Stomach smooth muscle (tissue), 2 donors: ENCODE measurements at regions not wholly inside any gene's neighbourhood (a gene's known extent, or its start where the extent isn't known, plus 50 kb on each side); places are given as distances from the start of the nearest gene placed in this dataset.

ENCODE experiments used
- H3K27ac ChIP-seq: one replicate; pipeline ENCODE4 v1.7.0; 2013; ENCODE audit warnings: mild to moderate bottlenecking, low read length, inconsistent platforms
- H3K27me3 ChIP-seq, 2 donors: one replicate each; pipeline ENCODE4 v1.7.0; 2013; ENCODE audit warnings: low read length in 2 of 2; ENCODE audit not compliant: insufficient read depth in 2 of 2, control insufficient read depth in 1 of 2
- H3K36me3 ChIP-seq, 2 donors: one replicate each; pipeline ENCODE4 v1.7.0; 2013; ENCODE audit warnings: low read length in 2 of 2; ENCODE audit not compliant: control insufficient read depth in 2 of 2, insufficient read depth in 2 of 2
- H3K4me1 ChIP-seq: one replicate; pipeline ENCODE4 v1.7.0; 2013; ENCODE audit warnings: low read length; ENCODE audit not compliant: control insufficient read depth, insufficient read depth
- H3K4me3 ChIP-seq, 2 donors: one replicate each; pipeline ENCODE4 v1.7.0; 2013; ENCODE audit warnings: low read length in 2 of 2
- H3K9ac ChIP-seq, 2 donors: one replicate each; pipeline ENCODE4 v1.7.0; 2013; ENCODE audit warnings: low read length in 2 of 2, mild to moderate bottlenecking in 1 of 2
- H3K9me3 ChIP-seq, 2 donors: one replicate each; pipeline ENCODE4 v1.7.0; 2013; ENCODE audit warnings: low read length in 2 of 2; ENCODE audit not compliant: control insufficient read depth in 2 of 2
- donor health status: healthy.
- donor health status: Pancreatic carcinoma.

GRCh38 chr4:45910511-45910910, 213.3 kb downstream of the GABRG1 start:
- no peaks in the 10 kb centered on the region for H3K4me1 ChIP-seq
- H3K36me3 ChIP-seq, result no peaks in the 10 kb centered on the region
- H3K9me3 ChIP-seq, result no peaks in the 10 kb centered on the region
- no peak overlapping the region for H3K27ac ChIP-seq
- H3K9ac ChIP-seq, result no peak overlapping the region
- no peak overlapping the region for H3K4me3 ChIP-seq
- no peaks in the 10 kb centered on the region for H3K27me3 ChIP-seq

- Histone ChIP-seq H3K9me3 (no peaks in the 10 kb centered on the region), H3K27me3 (no peaks in the 10 kb centered on the region), H3K4me1 (no peaks in the 10 kb centered on the region), H3K36me3 (no peaks in the 10 kb centered on the region), H3K4me3 (no peak overlapping the region), H3K27ac (no peak overlapping the region), H3K9ac (no peak overlapping the region)
Measured at GRCh38 chr4:45897946-45898585, 225.8 kb downstream of the GABRG1 start.

- no peak overlapping the region for H3K9ac ChIP-seq
- peaks cover 0 to 5% of the 10 kb centered on the region in 2 donors for H3K9me3 ChIP-seq
- H3K27ac ChIP-seq, result no peak overlapping the region
- no peak overlapping the region for H3K4me3 ChIP-seq
- H3K27me3 ChIP-seq, result no peaks in the 10 kb centered on the region
- no peaks in the 10 kb centered on the region for H3K4me1 ChIP-seq
- H3K36me3 ChIP-seq, result no peaks in the 10 kb centered on the region
Measured at GRCh38 chr4:45883421-45883820, 240.4 kb downstream of the GABRG1 start.

- H3K36me3 ChIP-seq, result no peaks in the 10 kb centered on the region
- H3K9me3 ChIP-seq, result no peaks in the 10 kb centered on the region
- H3K27me3 ChIP-seq, result no peaks in the 10 kb centered on the region
- no peaks in the 10 kb centered on the region for H3K4me1 ChIP-seq
- H3K4me3 ChIP-seq, result no peak overlapping the region
- H3K27ac ChIP-seq, result no peak overlapping the region
- no peak overlapping the region for H3K9ac ChIP-seq
Measured at GRCh38 chr4:45876235-45876890, 247.5 kb downstream of the GABRG1 start.

GRCh38 chr4:45869184-45869583, 254.7 kb downstream of the GABRG1 start:
- no peaks in the 10 kb centered on the region for H3K36me3 ChIP-seq
- no peak overlapping the region for H3K27ac ChIP-seq
- no peaks in the 10 kb centered on the region for H3K4me1 ChIP-seq
- no peaks in the 10 kb centered on the region for H3K9me3 ChIP-seq
- H3K27me3 ChIP-seq, result no peaks in the 10 kb centered on the region
- H3K4me3 ChIP-seq, result no peak overlapping the region
- no peak overlapping the region for H3K9ac ChIP-seq

- no peak overlapping the region for H3K27ac ChIP-seq
- H3K9me3 ChIP-seq, result no peaks in the 10 kb centered on the region
- H3K4me3 ChIP-seq, result no peak overlapping the region
- no peaks in the 10 kb centered on the region for H3K4me1 ChIP-seq
- no peaks in the 10 kb centered on the region for H3K27me3 ChIP-seq
- no peaks in the 10 kb centered on the region for H3K36me3 ChIP-seq
- H3K9ac ChIP-seq, result no peak overlapping the region
Measured at GRCh38 chr4:45865781-45866180, 258.1 kb downstream of the GABRG1 start.

GRCh38 chr4:45855857-45856256, 268.0 kb downstream of the GABRG1 start:
- no peak overlapping the region for H3K9ac ChIP-seq
- H3K27ac ChIP-seq, result no peak overlapping the region
- H3K9me3 ChIP-seq, result no peaks in the 10 kb centered on the region
- H3K4me3 ChIP-seq, result no peak overlapping the region
- no peaks in the 10 kb centered on the region for H3K36me3 ChIP-seq
- H3K4me1 ChIP-seq, result no peaks in the 10 kb centered on the region
- H3K27me3 ChIP-seq, result no peaks in the 10 kb centered on the region

GRCh38 chr4:45846016-45846415, 277.8 kb downstream of the GABRG1 start:
- Histone ChIP-seq H3K9ac (no peak overlapping the region), H3K9me3 (no peaks in the 10 kb centered on the region), H3K4me1 (no peaks in the 10 kb centered on the region), H3K27ac (no peak overlapping the region), H3K27me3 (no peaks in the 10 kb centered on the region), H3K4me3 (no peak overlapping the region), H3K36me3 (no peaks in the 10 kb centered on the region)

GRCh38 chr4:45841791-45842190, 282.1 kb downstream of the GABRG1 start:
- Histone ChIP-seq H3K9ac (no peak overlapping the region), H3K4me3 (no peak overlapping the region), H3K4me1 (no peaks in the 10 kb centered on the region), H3K9me3 (no peaks in the 10 kb centered on the region), H3K27ac (no peak overlapping the region), H3K27me3 (no peaks in the 10 kb centered on the region), H3K36me3 (no peaks in the 10 kb centered on the region)

- Histone ChIP-seq H3K4me3 (no peak overlapping the region), H3K27me3 (no peaks in the 10 kb centered on the region), H3K9me3 (peaks cover 0 to 2% of the 10 kb centered on the region in 2 donors), H3K9ac (no peak overlapping the region), H3K4me1 (no peaks in the 10 kb centered on the region), H3K27ac (no peak overlapping the region), H3K36me3 (no peaks in the 10 kb centered on the region)
Measured at GRCh38 chr4:45831692-45832091, 292.2 kb downstream of the GABRG1 start.

GRCh38 chr4:45803994-45804393, 319.9 kb downstream of the GABRG1 start:
- Histone ChIP-seq H3K27me3 (no peaks in the 10 kb centered on the region), H3K9me3 (no peaks in the 10 kb centered on the region), H3K9ac (no peak overlapping the region), H3K4me3 (no peak overlapping the region), H3K27ac (no peak overlapping the region), H3K4me1 (no peaks in the 10 kb centered on the region), H3K36me3 (no peaks in the 10 kb centered on the region)
